GM12873 (cell line): ENCODE measurements at regions not wholly inside any gene's neighbourhood (a gene's known extent, or its start where the extent isn't known, plus 50 kb on each side); places are given as distances from the start of the nearest gene placed in this dataset.

Source experiments
- CTCF ChIP-seq: IDR thresholded peaks from 2 replicates; pipeline ENCODE4 v1.5.1; 2012; ENCODE audit warnings: low read depth, mild to moderate bottlenecking, moderate library complexity, low read length, control low read depth; ENCODE audit not compliant: insufficient read depth; ENCODE audit errors: missing control alignments

GRCh38 chr3:78238811-78239210 is 1198.9 kb downstream of the ROBO2 start:
- no peak for TF ChIP-seq CTCF

DNA sequence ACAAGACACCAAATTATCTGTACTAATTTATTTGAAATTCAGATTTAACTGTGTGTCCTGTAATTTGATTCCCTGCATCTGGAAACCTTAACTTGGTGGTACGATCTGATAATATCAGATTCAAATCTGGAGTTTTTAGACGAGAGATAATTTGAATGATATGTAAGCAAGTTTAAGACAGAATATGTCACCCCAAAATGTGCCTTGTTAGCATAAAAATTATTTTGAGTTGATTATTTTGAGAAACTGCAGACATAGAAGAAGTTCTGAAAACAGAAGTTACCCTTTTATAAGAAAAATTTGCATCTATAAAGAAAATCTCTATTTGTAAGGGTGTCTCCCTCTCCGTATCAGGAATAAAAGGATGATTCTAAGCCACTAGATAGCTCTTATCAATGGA is 1202.8 kb downstream of the ROBO2 start:
- TF ChIP-seq CTCF, result no peak

- TF ChIP-seq CTCF, result no peak
These were observed 1204.2 kb downstream of the ROBO2 start for GRCh38 chr3:78244136-78244535.

DNA sequence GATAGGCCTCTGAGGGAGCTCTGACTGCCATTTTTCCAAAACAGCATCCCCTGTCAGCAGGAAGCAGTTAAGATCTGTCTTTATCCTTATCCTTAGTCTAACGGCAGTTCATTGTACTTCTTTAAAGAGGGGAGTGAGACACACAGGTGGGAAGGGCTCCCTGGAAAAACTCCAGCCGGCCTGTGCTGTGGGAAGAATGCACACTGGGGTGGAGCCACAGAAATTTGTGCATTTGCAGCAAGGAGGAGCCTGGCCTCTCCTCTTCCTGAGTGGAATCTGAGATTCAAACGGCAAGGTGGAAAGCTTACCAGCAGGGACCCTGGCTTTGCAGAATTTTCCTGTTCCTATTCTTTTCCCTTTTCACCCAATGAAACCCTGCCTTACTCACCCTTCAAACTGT is 1209.4 kb downstream of the ROBO2 start:
- TF ChIP-seq CTCF, result no peak

DNA sequence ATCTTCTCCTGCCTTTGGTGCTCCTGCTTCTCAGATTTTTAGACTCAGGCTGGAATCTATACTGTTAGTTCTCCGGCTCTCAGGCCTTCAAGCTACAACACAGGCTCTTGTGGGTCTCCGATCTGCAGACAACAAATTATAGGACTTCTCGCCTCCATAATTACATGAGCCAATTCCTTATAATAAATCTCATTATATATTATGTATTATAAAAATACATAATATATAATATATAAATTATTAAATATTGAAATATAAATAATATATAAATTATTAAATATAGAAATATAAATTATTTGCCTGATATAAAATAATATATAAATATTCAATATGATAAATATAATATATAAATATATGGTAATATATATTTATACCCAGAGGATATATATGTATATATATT is 1214.0 kb downstream of the ROBO2 start:
- TF ChIP-seq CTCF, result no peak

DNA sequence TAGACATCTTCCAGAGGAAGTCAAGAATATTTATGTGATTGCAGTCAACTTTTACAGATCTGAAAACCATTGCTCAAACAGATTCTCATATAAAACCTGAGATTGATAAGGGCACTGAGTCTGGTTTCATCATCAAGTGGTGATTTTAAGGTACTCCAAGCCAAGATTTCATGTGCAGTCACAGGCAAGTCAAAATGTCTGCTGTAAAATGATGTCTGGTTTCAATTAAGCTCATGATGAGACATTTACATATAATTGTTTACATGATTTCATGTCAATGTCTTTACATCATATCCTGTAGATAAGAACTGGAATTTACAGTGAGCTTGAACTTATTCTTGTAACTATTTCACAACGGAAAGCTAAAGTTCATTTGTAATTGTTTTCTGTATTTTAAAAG is 1215.5 kb downstream of the ROBO2 start:
- TF ChIP-seq CTCF, result no peak

DNA sequence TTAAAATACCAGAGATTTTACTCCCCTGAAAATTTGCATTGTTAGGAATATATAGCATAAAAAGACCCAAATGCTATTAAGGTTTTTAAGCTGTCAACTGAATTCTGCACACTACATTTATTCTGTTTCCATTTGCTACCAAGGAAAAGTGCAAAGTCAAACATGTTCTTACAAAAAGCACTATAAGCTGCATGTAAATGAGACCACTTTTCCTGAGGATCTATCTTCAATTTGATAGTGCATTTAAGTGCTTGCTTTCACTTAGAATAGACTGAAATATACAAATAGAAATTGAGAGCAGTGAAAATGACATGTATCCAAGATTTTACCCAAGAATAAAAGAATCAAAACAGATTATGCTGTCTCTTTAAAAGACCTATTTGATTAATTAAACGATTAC is 1216.2 kb downstream of the ROBO2 start:
- TF ChIP-seq CTCF, result no peak
